ENCODE measurements at regions not wholly inside any gene's neighbourhood (a gene's known extent, or its start where the extent isn't known, plus 50 kb on each side); places are given as distances from the start of the nearest gene placed in this dataset.
"Not testable (repeated sequence)": the region's sequence is repeated elsewhere in the genome, so short reads cannot be mapped to it uniquely, and the experiment has no call there.

DNA sequence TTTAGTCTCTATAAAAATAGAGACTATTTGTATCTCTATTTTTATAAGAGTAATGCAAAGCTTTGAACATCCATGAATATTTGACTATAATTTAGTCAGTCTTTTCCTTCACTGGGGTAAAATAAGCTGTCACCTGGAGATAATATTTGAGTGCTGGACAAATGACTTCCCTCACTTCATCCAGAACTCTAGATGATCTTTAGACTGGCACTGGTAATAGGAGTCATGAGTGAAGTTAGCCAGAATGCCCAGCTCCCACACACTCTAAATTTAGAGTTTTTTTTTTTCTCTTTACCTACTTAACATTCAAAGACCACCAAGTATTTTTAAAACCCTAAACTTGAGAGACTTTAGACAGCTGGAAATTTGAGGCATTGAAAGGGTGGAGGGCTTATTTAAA lies 100.7 kb downstream of the LSMEM1 start (continued):
- TF ChIP-seq, protein P1, sequence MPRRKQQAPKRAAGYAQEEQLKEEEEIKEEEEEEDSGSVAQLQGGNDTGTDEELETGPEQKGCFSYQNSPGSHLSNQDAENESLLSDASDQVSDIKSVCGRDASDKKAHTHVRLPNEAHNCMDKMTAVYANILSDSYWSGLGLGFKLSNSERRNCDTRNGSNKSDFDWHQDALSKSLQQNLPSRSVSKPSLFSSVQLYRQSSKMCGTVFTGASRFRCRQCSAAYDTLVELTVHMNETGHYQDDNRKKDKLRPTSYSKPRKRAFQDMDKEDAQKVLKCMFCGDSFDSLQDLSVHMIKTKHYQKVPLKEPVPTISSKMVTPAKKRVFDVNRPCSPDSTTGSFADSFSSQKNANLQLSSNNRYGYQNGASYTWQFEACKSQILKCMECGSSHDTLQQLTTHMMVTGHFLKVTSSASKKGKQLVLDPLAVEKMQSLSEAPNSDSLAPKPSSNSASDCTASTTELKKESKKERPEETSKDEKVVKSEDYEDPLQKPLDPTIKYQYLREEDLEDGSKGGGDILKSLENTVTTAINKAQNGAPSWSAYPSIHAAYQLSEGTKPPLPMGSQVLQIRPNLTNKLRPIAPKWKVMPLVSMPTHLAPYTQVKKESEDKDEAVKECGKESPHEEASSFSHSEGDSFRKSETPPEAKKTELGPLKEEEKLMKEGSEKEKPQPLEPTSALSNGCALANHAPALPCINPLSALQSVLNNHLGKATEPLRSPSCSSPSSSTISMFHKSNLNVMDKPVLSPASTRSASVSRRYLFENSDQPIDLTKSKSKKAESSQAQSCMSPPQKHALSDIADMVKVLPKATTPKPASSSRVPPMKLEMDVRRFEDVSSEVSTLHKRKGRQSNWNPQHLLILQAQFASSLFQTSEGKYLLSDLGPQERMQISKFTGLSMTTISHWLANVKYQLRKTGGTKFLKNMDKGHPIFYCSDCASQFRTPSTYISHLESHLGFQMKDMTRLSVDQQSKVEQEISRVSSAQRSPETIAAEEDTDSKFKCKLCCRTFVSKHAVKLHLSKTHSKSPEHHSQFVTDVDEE (CRISPR knock-in tag; IDR thresholded peaks at IDR 0.05) = no peak
- TF ChIP-seq, protein P2, sequence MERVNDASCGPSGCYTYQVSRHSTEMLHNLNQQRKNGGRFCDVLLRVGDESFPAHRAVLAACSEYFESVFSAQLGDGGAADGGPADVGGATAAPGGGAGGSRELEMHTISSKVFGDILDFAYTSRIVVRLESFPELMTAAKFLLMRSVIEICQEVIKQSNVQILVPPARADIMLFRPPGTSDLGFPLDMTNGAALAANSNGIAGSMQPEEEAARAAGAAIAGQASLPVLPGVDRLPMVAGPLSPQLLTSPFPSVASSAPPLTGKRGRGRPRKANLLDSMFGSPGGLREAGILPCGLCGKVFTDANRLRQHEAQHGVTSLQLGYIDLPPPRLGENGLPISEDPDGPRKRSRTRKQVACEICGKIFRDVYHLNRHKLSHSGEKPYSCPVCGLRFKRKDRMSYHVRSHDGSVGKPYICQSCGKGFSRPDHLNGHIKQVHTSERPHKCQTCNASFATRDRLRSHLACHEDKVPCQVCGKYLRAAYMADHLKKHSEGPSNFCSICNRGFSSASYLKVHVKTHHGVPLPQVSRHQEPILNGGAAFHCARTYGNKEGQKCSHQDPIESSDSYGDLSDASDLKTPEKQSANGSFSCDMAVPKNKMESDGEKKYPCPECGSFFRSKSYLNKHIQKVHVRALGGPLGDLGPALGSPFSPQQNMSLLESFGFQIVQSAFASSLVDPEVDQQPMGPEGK (CRISPR knock-in tag; IDR thresholded peaks at IDR 0.05; ENCODE audit: borderline replicate concordance) = no peak
- TF ChIP-seq ISL1 (CRISPR knock-in tag; IDR thresholded peaks at IDR 0.05) (no peak), OSR1 (CRISPR knock-in tag; IDR thresholded peaks at IDR 0.05) (no peak)

GRCh38 chr7:112584290-112584689 lies 103.5 kb downstream of the LSMEM1 start:
- ATAC-seq = no peak
- TF ChIP-seq ISL1 (CRISPR knock-in tag; IDR thresholded peaks at IDR 0.05) = no peak
- no peak for TF ChIP-seq BACH2 (CRISPR knock-in tag; IDR thresholded peaks at IDR 0.05; ENCODE audit: borderline replicate concordance)
- no peak for TF ChIP-seq RARB (CRISPR knock-in tag; IDR thresholded peaks at IDR 0.05)
- TF ChIP-seq, protein P1 (CRISPR knock-in tag; IDR thresholded peaks at IDR 0.05) = no peak
- no peak for TF ChIP-seq ESRRG (CRISPR knock-in tag; IDR thresholded peaks at IDR 0.05)
- TF ChIP-seq OSR1 (CRISPR knock-in tag; IDR thresholded peaks at IDR 0.05) = no peak

GRCh38 chr7:112587504-112587903 lies 106.7 kb downstream of the LSMEM1 start:
- no peak for ATAC-seq
- TF ChIP-seq CSDC2 (CRISPR knock-in tag; IDR thresholded peaks at IDR 0.05) = no peak
- no peak for TF ChIP-seq ZFP30 (CRISPR knock-in tag; IDR thresholded peaks at IDR 0.05)
- TF ChIP-seq ESRRG (CRISPR knock-in tag; IDR thresholded peaks at IDR 0.05) = no peak
- TF ChIP-seq GLIS3 (CRISPR knock-in tag; IDR thresholded peaks at IDR 0.05) = no peak
- TF ChIP-seq ZC3H10 (CRISPR knock-in tag; IDR thresholded peaks at IDR 0.05) = no peak
- TF ChIP-seq, protein P2 (CRISPR knock-in tag; IDR thresholded peaks at IDR 0.05; ENCODE audit: borderline replicate concordance) = no peak
- no peak for TF ChIP-seq SNAI2 (CRISPR knock-in tag; IDR thresholded peaks at IDR 0.05)
- no peak for TF ChIP-seq ZNF70 (CRISPR knock-in tag; IDR thresholded peaks at IDR 0.05)
- no peak for TF ChIP-seq ARNTL (CRISPR knock-in tag; IDR thresholded peaks at IDR 0.05; ENCODE audit: borderline replicate concordance, low read depth)
- TF ChIP-seq, protein P3, sequence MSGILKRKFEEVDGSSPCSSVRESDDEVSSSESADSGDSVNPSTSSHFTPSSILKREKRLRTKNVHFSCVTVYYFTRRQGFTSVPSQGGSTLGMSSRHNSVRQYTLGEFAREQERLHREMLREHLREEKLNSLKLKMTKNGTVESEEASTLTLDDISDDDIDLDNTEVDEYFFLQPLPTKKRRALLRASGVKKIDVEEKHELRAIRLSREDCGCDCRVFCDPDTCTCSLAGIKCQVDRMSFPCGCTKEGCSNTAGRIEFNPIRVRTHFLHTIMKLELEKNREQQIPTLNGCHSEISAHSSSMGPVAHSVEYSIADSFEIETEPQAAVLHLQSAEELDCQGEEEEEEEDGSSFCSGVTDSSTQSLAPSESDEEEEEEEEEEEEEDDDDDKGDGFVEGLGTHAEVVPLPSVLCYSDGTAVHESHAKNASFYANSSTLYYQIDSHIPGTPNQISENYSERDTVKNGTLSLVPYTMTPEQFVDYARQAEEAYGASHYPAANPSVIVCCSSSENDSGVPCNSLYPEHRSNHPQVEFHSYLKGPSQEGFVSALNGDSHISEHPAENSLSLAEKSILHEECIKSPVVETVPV (CRISPR knock-in tag; IDR thresholded peaks at IDR 0.05) = no peak
- no peak for TF ChIP-seq ZNF565 (CRISPR knock-in tag; conservative IDR thresholded peaks at IDR 0.05; ENCODE audit: low read depth)
- no peak for TF ChIP-seq ZFP3 (CRISPR knock-in tag; IDR thresholded peaks at IDR 0.05)

DNA sequence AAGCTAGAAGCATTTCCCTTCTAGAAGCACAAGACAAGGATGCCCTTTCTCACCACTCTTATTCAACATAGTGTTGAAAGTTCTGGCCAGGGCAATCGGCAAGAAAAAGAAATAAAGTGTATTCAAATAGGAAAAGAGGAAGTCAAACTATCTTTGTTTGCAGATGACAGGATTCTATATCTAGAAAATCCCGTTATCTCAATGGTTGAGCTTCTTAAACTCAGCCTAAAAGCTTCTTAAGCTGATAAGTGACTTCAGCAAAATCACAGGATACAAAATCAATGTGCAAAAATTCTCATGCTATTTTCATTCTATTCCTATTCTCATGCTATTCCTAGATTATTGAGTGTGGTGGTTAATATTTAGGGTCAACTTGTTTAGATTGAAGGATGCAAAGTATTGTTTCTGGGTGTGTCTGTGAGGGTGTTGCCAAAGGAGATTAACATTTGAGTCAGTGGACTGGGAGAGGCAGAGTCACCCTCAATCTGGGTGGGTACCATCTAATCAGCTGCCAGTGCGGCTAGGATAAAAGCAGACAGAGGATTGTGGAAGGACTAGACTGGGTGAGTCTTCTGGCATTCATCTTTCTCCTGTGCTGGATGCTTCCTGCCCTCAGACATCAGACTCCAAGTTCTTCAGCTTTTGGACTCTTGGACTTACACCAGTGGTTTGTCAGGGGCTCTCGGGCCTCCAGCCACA lies 111.9 kb downstream of the LSMEM1 start:
- ATAC-seq = not testable (repeated sequence)

All from SK-N-SH treated with all-trans-retinoic acid at 6 μM for 48 hours (cell line).